H1 (cell line): ENCODE measurements at regions not wholly inside any gene's neighbourhood (a gene's known extent, or its start where the extent isn't known, plus 50 kb on each side); places are given as distances from the start of the nearest gene placed in this dataset.

Source experiments
- CTCF ChIA-PET: fragments of 300-600 bp; sonication (Branson Sonifier 250); formaldehyde crosslinking; loops from one replicate; lab custom pipeline; 2021; ENCODE audit not compliant: partially characterized antibody; lab: Charles Lee
- POLR2A ChIA-PET: fragments of 300-600 bp; sonication (Branson Sonifier 250); formaldehyde crosslinking; loops from one replicate; lab custom pipeline; 2021; ENCODE audit warnings: inconsistent platforms; ENCODE audit not compliant: partially characterized antibody; lab: Charles Lee
- DNase-seq, 2 experiments: peaks; one replicate each; pipeline versions ENCODE4 v3.0.0 to v3.0.0-alpha.2; 2010 to 2022; ENCODE audit warnings: low spot score in 2 of 2, low read depth in 1 of 2, mixed read lengths in 1 of 2
- FAIRE-seq: peaks from 2 replicates; lab custom pipeline; 2011; peaks lifted over from hg19 to GRCh38; lab: Jason Lieb, UNC
- H2AFZ ChIP-seq: 2 replicates; pipeline ENCODE4 v1.8.1; 2012; ENCODE audit warnings: low read length, inconsistent platforms
- H2AK5ac ChIP-seq: 2 replicates; pipeline ENCODE4 v1.6.1; 2013; ENCODE audit warnings: low read depth, low read length
- H2BK120ac ChIP-seq: replicated peaks from 2 replicates; pipeline ENCODE3; 2013; ENCODE audit warnings: low read depth, low read length, inconsistent platforms
- H2BK12ac ChIP-seq: 2 replicates; pipeline ENCODE4 v1.6.1; 2013; ENCODE audit warnings: low read depth, low read length
- H2BK15ac ChIP-seq: 2 replicates; pipeline ENCODE4 v1.6.1; 2013; ENCODE audit warnings: low read length
- H2BK20ac ChIP-seq: 2 replicates; pipeline ENCODE4 v1.6.1; 2013; ENCODE audit warnings: low read length
- H2BK5ac ChIP-seq: 2 replicates; pipeline ENCODE4 v1.6.1; 2013; ENCODE audit warnings: low read depth, low read length
- H3K14ac ChIP-seq: 2 replicates; pipeline ENCODE4 v1.6.1; 2013; ENCODE audit warnings: inconsistent platforms; ENCODE audit not compliant: insufficient read length
- H3K18ac ChIP-seq: 2 replicates; pipeline ENCODE4 v1.6.1; 2013; ENCODE audit warnings: low read length; ENCODE audit errors: extremely low read depth
- H3K23ac ChIP-seq: 2 replicates; pipeline ENCODE4 v1.6.1; 2013; ENCODE audit warnings: inconsistent platforms; ENCODE audit not compliant: insufficient read length
- H3K23me2 ChIP-seq: 2 replicates; pipeline ENCODE4 v1.6.1; 2013; ENCODE audit warnings: low read depth, low read length
- H3K27ac ChIP-seq: 2 replicates; pipeline ENCODE4 v1.6.1; 2011; ENCODE audit warnings: low read depth, low read length, inconsistent platforms
- H3K27me3 ChIP-seq, 4 experiments: replicated peaks in 1 of 4; 1 replicate in 1 of 4; 2 replicates in 3 of 4; pipeline versions ENCODE4 v1.6.1 to v1.8.1; 2011 to 2013; ENCODE audit warnings: low read length in 3 of 4, mild to moderate bottlenecking in 3 of 4, inconsistent platforms in 2 of 4, mixed read lengths in 2 of 4, moderate library complexity in 1 of 4; ENCODE audit not compliant: control insufficient read depth in 3 of 4, insufficient read depth in 3 of 4; ENCODE audit errors: extremely low read depth in 1 of 4
- H3K36me3 ChIP-seq, 4 experiments: 2 replicates each; pipeline versions ENCODE4 v1.6.1 to v1.8.1; 2011 to 2013; ENCODE audit warnings: mild to moderate bottlenecking in 4 of 4, low read length in 3 of 4, moderate library complexity in 2 of 4, control low read depth in 1 of 4, inconsistent platforms in 1 of 4; ENCODE audit not compliant: insufficient read depth in 4 of 4, control insufficient read depth in 2 of 4
- H3K4ac ChIP-seq: replicated peaks from 2 replicates; pipeline ENCODE3; 2013; ENCODE audit warnings: low read length, low read depth, mixed read lengths, inconsistent platforms; ENCODE audit not compliant: insufficient read length
- H3K4me1 ChIP-seq, 4 experiments: replicated peaks in 1 of 4; 1 replicate in 1 of 4; 2 replicates in 3 of 4; pipeline versions ENCODE4 v1.6.1 to v1.8.1; 2011 to 2013; ENCODE audit warnings: low read length in 3 of 4, inconsistent platforms in 2 of 4, mixed read lengths in 1 of 4; ENCODE audit not compliant: insufficient read depth in 4 of 4, control insufficient read depth in 3 of 4
- H3K4me2 ChIP-seq, 2 experiments: 2 replicates each; pipeline versions ENCODE4 v1.6.1 to v1.8.1; 2011 to 2013; ENCODE audit warnings: low read depth in 2 of 2, low read length in 2 of 2, control low read depth in 1 of 2, inconsistent platforms in 1 of 2, mild to moderate bottlenecking in 1 of 2; ENCODE audit not compliant: insufficient read depth in 1 of 2
- H3K4me3 ChIP-seq, 4 experiments: fragments of 200-600, 300-600 bp in 1 of 4; sonication (generic), shearing (Covaris generic), sonication (Bioruptor Twin) in 1 of 4; 2 replicates each; pipeline versions ENCODE4 v1.5.1 to v1.8.1; 2011 to 2016; ENCODE audit warnings: low read length in 4 of 4, low read depth in 3 of 4, control low read depth in 2 of 4, inconsistent platforms in 2 of 4, mild to moderate bottlenecking in 2 of 4, mixed read lengths in 1 of 4, moderate library complexity in 1 of 4; ENCODE audit not compliant: insufficient read depth in 2 of 4; ENCODE audit errors: extremely low read depth in 1 of 4
- H3K56ac ChIP-seq: replicated peaks from 2 replicates; pipeline ENCODE3; 2013; ENCODE audit warnings: low read depth, mild to moderate bottlenecking, mixed read lengths, low read length, inconsistent platforms; ENCODE audit not compliant: insufficient read length
- H3K79me1 ChIP-seq: 2 replicates; pipeline ENCODE4 v1.6.1; 2013; ENCODE audit warnings: low read depth, low read length, control low read depth
- H3K79me2 ChIP-seq, 2 experiments: 2 replicates each; pipeline versions ENCODE4 v1.6.1 to v1.8.1; 2012 to 2013; ENCODE audit warnings: low read length in 2 of 2, mild to moderate bottlenecking in 2 of 2, inconsistent platforms in 1 of 2; ENCODE audit not compliant: insufficient read depth in 2 of 2, control insufficient read depth in 1 of 2
- H3K9ac ChIP-seq, 4 experiments: replicated peaks in 1 of 4; 1 replicate in 1 of 4; 2 replicates in 3 of 4; pipeline versions ENCODE4 v1.6.1 to v1.8.1; 2011 to 2013; ENCODE audit warnings: low read depth in 3 of 4, low read length in 3 of 4, control low read depth in 2 of 4, mild to moderate bottlenecking in 2 of 4, moderate library complexity in 2 of 4, inconsistent platforms in 1 of 4; ENCODE audit errors: extremely low read depth in 1 of 4
- H3K9me3 ChIP-seq, 2 experiments: 2 replicates each; pipeline versions ENCODE4 v1.6.1 to v1.8.1; 2012 to 2013; ENCODE audit warnings: mild to moderate bottlenecking in 2 of 2, moderate library complexity in 2 of 2, control low read depth in 1 of 2, inconsistent platforms in 1 of 2, low read depth in 1 of 2, low read length in 1 of 2, mixed read lengths in 1 of 2; ENCODE audit not compliant: insufficient read depth in 2 of 2
- H4K20me1 ChIP-seq, 2 experiments: replicated peaks in 1 of 2; 2 replicates each; pipeline versions ENCODE3 to v1.8.1; 2011 to 2013; ENCODE audit warnings: inconsistent platforms in 2 of 2, low read length in 2 of 2, mild to moderate bottlenecking in 1 of 2; ENCODE audit not compliant: insufficient read depth in 2 of 2, control insufficient read depth in 1 of 2
- H4K5ac ChIP-seq: 2 replicates; pipeline ENCODE4 v1.6.1; 2013; ENCODE audit warnings: low read length, low read depth, mixed read lengths, inconsistent platforms; ENCODE audit not compliant: insufficient read length
- H4K8ac ChIP-seq: 2 replicates; pipeline ENCODE4 v1.8.0; 2013; ENCODE audit warnings: mild to moderate bottlenecking, moderate library complexity, low read length, inconsistent platforms; ENCODE audit not compliant: insufficient read depth; ENCODE audit errors: extremely low read depth
- H4K91ac ChIP-seq: replicated peaks from 2 replicates; pipeline ENCODE3; 2013; ENCODE audit warnings: low read length, mixed read lengths, inconsistent platforms; ENCODE audit not compliant: insufficient read length
- ASH2L ChIP-seq: fragments of 200-600, 300-600 bp; sonication (generic); IDR thresholded peaks from one replicate; pipeline ENCODE4 v1.7.1; 2017; ENCODE audit warnings: low read length
- BACH1 ChIP-seq: IDR thresholded peaks from 2 replicates; pipeline ENCODE4 v1.6.1; 2012; ENCODE audit warnings: low read length, improper control_type of control experiment
- CHD2 ChIP-seq: IDR thresholded peaks from 2 replicates; pipeline ENCODE4 v1.6.1; 2012; ENCODE audit warnings: low read length, improper control_type of control experiment
- E2F6 ChIP-seq: IDR thresholded peaks from 2 replicates; pipeline ENCODE4 v1.6.1; 2012; ENCODE audit warnings: inconsistent platforms
- EGR1 ChIP-seq: IDR thresholded peaks from 2 replicates; pipeline ENCODE4 v1.6.1; 2011; ENCODE audit warnings: low read depth, low read length, borderline replicate concordance
- EZH2 ChIP-seq: fragments of 200-600 bp; sonication (generic); IDR thresholded peaks from 2 replicates; pipeline ENCODE4 v1.7.1; 2012; ENCODE audit warnings: low read depth, mild to moderate bottlenecking, moderate library complexity, low read length, inconsistent platforms; ENCODE audit not compliant: severe bottlenecking
- FOSL1 ChIP-seq: IDR thresholded peaks from 2 replicates; pipeline ENCODE4 v1.6.1; 2011; ENCODE audit warnings: mild to moderate bottlenecking, low read depth, low read length, moderate library complexity; ENCODE audit not compliant: insufficient read depth
- JUN ChIP-seq: IDR thresholded peaks from 2 replicates; pipeline ENCODE4 v1.6.1; 2011; ENCODE audit warnings: low read depth, mild to moderate bottlenecking, improper control_type of control experiment, low read length
- JUND ChIP-seq: IDR thresholded peaks from 2 replicates; pipeline ENCODE4 v1.6.1; 2011; ENCODE audit warnings: mild to moderate bottlenecking, improper control_type of control experiment, low read length
- KDM1A ChIP-seq: fragments of 200-600, 300-600 bp; sonication (generic); IDR thresholded peaks from 2 replicates; pipeline ENCODE4 v1.7.1; 2016; ENCODE audit warnings: mild to moderate bottlenecking, low read length, borderline replicate concordance
- MAFK ChIP-seq: IDR thresholded peaks from 2 replicates; pipeline ENCODE4 v1.6.1; 2012; ENCODE audit warnings: low read depth, mild to moderate bottlenecking, improper control_type of control experiment, low read length
- PHF8 ChIP-seq: fragments of 200-600 bp; sonication (generic); conservative IDR thresholded peaks from 2 replicates; pipeline ENCODE4 v1.7.1; 2012; ENCODE audit warnings: low read depth, mild to moderate bottlenecking, inconsistent platforms, low read length, moderate library complexity
- RFX5 ChIP-seq: IDR thresholded peaks from 2 replicates; pipeline ENCODE4 v1.6.1; 2011; ENCODE audit warnings: low read depth, low read length, improper control_type of control experiment, borderline replicate concordance
- TAF7 ChIP-seq: optimal IDR thresholded peaks from 2 replicates; pipeline ENCODE3; 2011; ENCODE audit warnings: low read depth, mild to moderate bottlenecking, inconsistent platforms, low read length, moderate library complexity, borderline replicate concordance
- TEAD4 ChIP-seq: IDR thresholded peaks from 2 replicates; pipeline ENCODE4 v1.6.1; 2012; ENCODE audit warnings: low read depth, low read length, inconsistent platforms, mixed read lengths
- WGBS, 2 experiments: shearing (Covaris generic) in 1 of 2; methylation state at CpG; one replicate each; pipeline versions ENCODE4 v1.1.6 to v1.1.7; 2013 to 2015; ENCODE audit warnings: low lambda C conversion rate in 2 of 2, mixed read lengths in 2 of 2, inconsistent platforms in 1 of 2, low coverage in 1 of 2, missing lambda C conversion rate in 1 of 2; ENCODE audit not compliant: insufficient replicate concordance in 2 of 2, insufficient coverage in 1 of 2, insufficient read length in 1 of 2; ENCODE audit errors: extremely low coverage in 1 of 2, missing lambda C conversion rate in 1 of 2; 5-methylcytosine and 5-hydroxymethylcytosine counted together

- H3K18ac ChIP-seq, result no peak overlapping the region
- H3K4ac ChIP-seq, result no peak overlapping the region
- no peak overlapping the region for H2BK120ac ChIP-seq
- H3K23me2 ChIP-seq, result no peaks in the 10 kb centered on the region
- no peaks in the 10 kb centered on the region for H3K79me1 ChIP-seq
- no peaks in the 10 kb centered on the region for H3K9me3 ChIP-seq
- FAIRE-seq (no peak), DNase-seq (no peak)
- no peak overlapping the region for H3K56ac ChIP-seq
- H4K8ac ChIP-seq, result no peak overlapping the region
- no peak overlapping the region; the same call in 1 of the 2 replicates for H2BK20ac ChIP-seq
- no peak overlapping the region for H3K4me2 ChIP-seq
- H3K79me2 ChIP-seq, result no peaks in the 10 kb centered on the region
- no peak overlapping the region for H4K5ac ChIP-seq
- no peak overlapping the region for H2BK12ac ChIP-seq
- no peak overlapping the region for H3K27ac ChIP-seq
- H2AFZ ChIP-seq, result no peak overlapping the region
- no peak overlapping the region for H3K4me3 ChIP-seq
- no peak overlapping the region for H3K9ac ChIP-seq
- no peaks in the 10 kb centered on the region for H4K20me1 ChIP-seq
- ChIA-PET POLR2A (no interaction called here), CTCF (interaction anchor here (0.6 to 1.2 kb wide), 2 partner anchors 13 to 222 kb away, joined by 3 to 4 read pairs; no protein-coding TSS in a partner anchor)
- no peak overlapping the region for H2BK5ac ChIP-seq
- no peak overlapping the region for H2BK15ac ChIP-seq
- no peaks in the 10 kb centered on the region; a peak in 2 of 7 replicates for H3K4me1 ChIP-seq
- no peaks in the 10 kb centered on the region; a peak in 1 of 7 replicates for H3K27me3 ChIP-seq
- no peak overlapping the region for H4K91ac ChIP-seq
- no peak overlapping the region for H3K23ac ChIP-seq
- no peak overlapping the region for H2AK5ac ChIP-seq
- H3K36me3 ChIP-seq, result no peaks in the 10 kb centered on the region; a peak in 1 of 8 replicates
- WGBS, 2 experiments, result 88% methylated on average over 2 of the region's 2 CpGs; no CpG with 5 or more reads in 1 of the 2 experiments
- H3K14ac ChIP-seq, result no peak overlapping the region
- TF ChIP-seq JUN (no peak), CHD2 (no peak), FOSL1 (no peak), JUND (no peak), EZH2 (no peak), MAFK (no peak), EGR1 (no peak), RFX5 (no peak), ASH2L (no peak), PHF8 (no peak), E2F6 (no peak), TAF7 (no peak), BACH1 (no peak), KDM1A (no peak), TEAD4 (no peak)
Observed at GRCh38 chr5:68802430-68802829, 291.4 kb upstream of the SLC30A5 start.
